ENCODE measurements at regions not wholly inside any gene's neighbourhood (a gene's known extent, or its start where the extent isn't known, plus 50 kb on each side); places are given as distances from the start of the nearest gene placed in this dataset.

DNA sequence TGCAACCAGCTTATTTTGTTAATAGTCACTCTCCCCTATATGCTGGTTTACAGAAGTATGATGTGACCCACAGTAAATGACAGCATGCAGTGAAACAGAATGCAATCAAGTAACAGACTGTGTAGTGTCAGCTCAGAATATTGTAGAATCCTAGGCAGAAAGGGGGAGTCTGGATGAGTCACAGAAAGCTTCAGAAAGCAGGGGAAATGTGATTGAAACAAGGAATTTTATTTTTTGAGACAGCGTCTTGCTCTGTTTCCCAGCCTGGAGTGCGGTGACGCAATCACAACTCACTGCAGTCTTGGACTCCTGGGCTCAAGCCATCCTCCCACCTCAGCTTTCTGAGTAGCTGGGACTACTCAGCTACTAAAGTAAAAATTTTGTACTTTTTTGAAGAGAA lies 188.3 kb upstream of the FOXN2 start:
- H3K4me2 ChIP-seq, result no peak overlapping the region
- no peak for ATAC-seq

More for the DNA sequence above, 188.3 kb upstream of the FOXN2 start:
- no peaks in the 10 kb centered on the region for H3F3A ChIP-seq (replicated peaks; ENCODE audit: low read depth)
- Mint-ChIP-seq H3K4me3 (no peak overlapping the region), H3K27ac (no peak overlapping the region), H3K27me3 (ENCODE audit: insufficient read depth, low read depth, poor library complexity) (peaks cover 3% of the 10 kb centered on the region), H3K36me3 (ENCODE audit: low read depth) (no peaks in the 10 kb centered on the region), H3K4me1 (no peaks in the 10 kb centered on the region), H3K9me3 (no peaks in the 10 kb centered on the region)
- H3K27ac ChIP-seq (ENCODE audit: low read depth), result no peak overlapping the region
- H3K36me3 ChIP-seq (ENCODE audit: insufficient read depth), result no peaks in the 10 kb centered on the region; the same call in 1 of the 2 replicates
- no peak overlapping the region for H3K4me3 ChIP-seq
- H3K9me2 ChIP-seq (ENCODE audit: insufficient read depth), result 0 out of 2 replicates have a peak, but pooled peaks cover 11% of the 10 kb centered on the region
- H2AFZ ChIP-seq, result no peak overlapping the region
- no peaks in the 10 kb centered on the region for H3K4me1 ChIP-seq (ENCODE audit: insufficient read depth)
- H3K27me3 ChIP-seq (ENCODE audit: insufficient read depth), result no peaks in the 10 kb centered on the region
- DNase-seq (ENCODE audit: low spot score), result no peak
- no peaks in the 10 kb centered on the region for H4K20me1 ChIP-seq (replicated peaks; ENCODE audit: insufficient read depth)
- no peaks in the 10 kb centered on the region for H3K79me2 ChIP-seq (replicated peaks; ENCODE audit: insufficient read depth)
- no peak for TF ChIP-seq CREB1 (CRISPR knock-in tag; IDR thresholded peaks at IDR 0.05; ENCODE audit: low read depth)
- TF ChIP-seq ZNF331 (CRISPR knock-in tag; IDR thresholded peaks at IDR 0.05; ENCODE audit: low read depth), result no peak
- no peak for TF ChIP-seq REST (IDR thresholded peaks at IDR 0.05; ENCODE audit: unreplicated experiment)
- no peak for TF ChIP-seq POLR2AphosphoS5 (IDR thresholded peaks at IDR 0.05; ENCODE audit: low read depth)
- TF ChIP-seq STAT1 (IDR thresholded peaks at IDR 0.05; ENCODE audit: unreplicated experiment), result no peak
- TF ChIP-seq CTCF (conservative IDR thresholded peaks at IDR 0.05; ENCODE audit: low read depth in 2 of 2), result no peak
- no peak for TF ChIP-seq ZNF462 (CRISPR knock-in tag; IDR thresholded peaks at IDR 0.05)
- TF ChIP-seq NANOG (IDR thresholded peaks at IDR 0.05; ENCODE audit: borderline replicate concordance), result no peak
- TF ChIP-seq ZNF114 (CRISPR knock-in tag; IDR thresholded peaks at IDR 0.05), result no peak
- TF ChIP-seq, protein P1, sequence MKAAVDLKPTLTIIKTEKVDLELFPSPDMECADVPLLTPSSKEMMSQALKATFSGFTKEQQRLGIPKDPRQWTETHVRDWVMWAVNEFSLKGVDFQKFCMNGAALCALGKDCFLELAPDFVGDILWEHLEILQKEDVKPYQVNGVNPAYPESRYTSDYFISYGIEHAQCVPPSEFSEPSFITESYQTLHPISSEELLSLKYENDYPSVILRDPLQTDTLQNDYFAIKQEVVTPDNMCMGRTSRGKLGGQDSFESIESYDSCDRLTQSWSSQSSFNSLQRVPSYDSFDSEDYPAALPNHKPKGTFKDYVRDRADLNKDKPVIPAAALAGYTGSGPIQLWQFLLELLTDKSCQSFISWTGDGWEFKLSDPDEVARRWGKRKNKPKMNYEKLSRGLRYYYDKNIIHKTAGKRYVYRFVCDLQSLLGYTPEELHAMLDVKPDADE (IDR thresholded peaks at IDR 0.05), result no peak
- no peak for TF ChIP-seq EZH2phosphoT487 (IDR thresholded peaks at IDR 0.05; ENCODE audit: unreplicated experiment)
- TF ChIP-seq EZH2 (IDR thresholded peaks at IDR 0.05; ENCODE audit: low read depth, unreplicated experiment), result no peak
- no peak for TF ChIP-seq JUNB (IDR thresholded peaks at IDR 0.05; ENCODE audit: unreplicated experiment)

Data from GM23338 (cell line).